Fibroblast of lung (primary cell): ENCODE measurements at regions not wholly inside any gene's neighbourhood (a gene's known extent, or its start where the extent isn't known, plus 50 kb on each side); places are given as distances from the start of the nearest gene placed in this dataset.

Experiments
- CTCF ChIP-seq, 2 donors: IDR thresholded peaks in 1 of 2; conservative IDR thresholded peaks in 1 of 2; 1 replicate in 1 of 2; 2 replicates in 1 of 2; pipeline ENCODE4 v1.5.1; 2011 to 2012; ENCODE audit warnings: low read length in 2 of 2, control low read depth in 1 of 2, inconsistent platforms in 1 of 2, low read depth in 1 of 2, mild to moderate bottlenecking in 1 of 2
- EZH2 ChIP-seq: IDR thresholded peaks from 2 replicates; pipeline ENCODE4 v1.5.1; 2012; ENCODE audit warnings: low read length, control low read depth, mild to moderate bottlenecking; ENCODE audit errors: missing control alignments

- no peak for TF ChIP-seq CTCF (conservative IDR thresholded peaks at IDR 0.05 in 1 of 2, IDR thresholded peaks at IDR 0.05 in 1 of 2; ENCODE audit: low read depth in 1 of 2, low read length in 2 of 2)
- TF ChIP-seq EZH2: no peak
Observed at GRCh38 chr4:151876381-151876988, 115.7 kb upstream of the GATB start.
